Central memory CD8-positive, alpha-beta T cell (primary cell): ENCODE measurements at regions not wholly inside any gene's neighbourhood (a gene's known extent, or its start where the extent isn't known, plus 50 kb on each side); places are given as distances from the start of the nearest gene placed in this dataset.

Source experiments
- ATAC-seq: fragments of 150-1000 bp; cut with Tn5 transposase; replicated peaks from 2 replicates; pipeline ENCODE4 v1.10.0; 2022; ENCODE audit warnings: mild to moderate bottlenecking, moderate FRiP score, moderate number of reproducible peaks; ENCODE audit not compliant: poor library complexity, severe bottlenecking; ENCODE audit errors: extremely low read depth
- DNase-seq, 2 donors: peaks; one replicate each; pipeline ENCODE4 v3.0.0; 2021; ENCODE audit warnings: low spot score in 2 of 2
- H3K27ac Mint-ChIP-seq: one replicate; pipeline ENCODE4 v1.8.0; 2022; ENCODE audit warnings: low read depth, mild to moderate bottlenecking, moderate library complexity, mixed read lengths
- H3K27me3 Mint-ChIP-seq: one replicate; pipeline ENCODE4 v1.8.0; 2022; ENCODE audit warnings: mixed read lengths
- H3K36me3 Mint-ChIP-seq: one replicate; pipeline ENCODE4 v1.8.0; 2022; ENCODE audit warnings: mild to moderate bottlenecking, moderate library complexity, mixed read lengths; ENCODE audit not compliant: insufficient read depth
- H3K4me1 Mint-ChIP-seq: one replicate; pipeline ENCODE4 v1.8.0; 2022; ENCODE audit warnings: mixed read lengths
- H3K4me3 Mint-ChIP-seq: one replicate; pipeline ENCODE4 v1.8.0; 2022; ENCODE audit warnings: mild to moderate bottlenecking, moderate library complexity, mixed read lengths
- H3K9me3 Mint-ChIP-seq: one replicate; pipeline ENCODE4 v1.8.0; 2022; ENCODE audit warnings: mixed read lengths

GRCh38 chr3:182300266-182300665, 493.0 kb upstream of the ATP11B start:
- Mint-ChIP-seq H3K27me3 (no peaks in the 10 kb centered on the region), H3K27ac (no peak overlapping the region), H3K4me3 (no peak overlapping the region), H3K9me3 (peaks cover 24% of the 10 kb centered on the region), H3K4me1 (no peaks in the 10 kb centered on the region), H3K36me3 (no peaks in the 10 kb centered on the region)
- DNase-seq (no peak), ATAC-seq (no peak)

GRCh38 chr3:182303169-182303568, 490.1 kb upstream of the ATP11B start:
- H3K27ac Mint-ChIP-seq = no peak overlapping the region
- peaks cover 17% of the 10 kb centered on the region for H3K9me3 Mint-ChIP-seq
- no peaks in the 10 kb centered on the region for H3K4me1 Mint-ChIP-seq
- ATAC-seq (no peak), DNase-seq (no peak)
- H3K27me3 Mint-ChIP-seq = no peaks in the 10 kb centered on the region
- no peak overlapping the region for H3K4me3 Mint-ChIP-seq
- no peaks in the 10 kb centered on the region for H3K36me3 Mint-ChIP-seq

DNA sequence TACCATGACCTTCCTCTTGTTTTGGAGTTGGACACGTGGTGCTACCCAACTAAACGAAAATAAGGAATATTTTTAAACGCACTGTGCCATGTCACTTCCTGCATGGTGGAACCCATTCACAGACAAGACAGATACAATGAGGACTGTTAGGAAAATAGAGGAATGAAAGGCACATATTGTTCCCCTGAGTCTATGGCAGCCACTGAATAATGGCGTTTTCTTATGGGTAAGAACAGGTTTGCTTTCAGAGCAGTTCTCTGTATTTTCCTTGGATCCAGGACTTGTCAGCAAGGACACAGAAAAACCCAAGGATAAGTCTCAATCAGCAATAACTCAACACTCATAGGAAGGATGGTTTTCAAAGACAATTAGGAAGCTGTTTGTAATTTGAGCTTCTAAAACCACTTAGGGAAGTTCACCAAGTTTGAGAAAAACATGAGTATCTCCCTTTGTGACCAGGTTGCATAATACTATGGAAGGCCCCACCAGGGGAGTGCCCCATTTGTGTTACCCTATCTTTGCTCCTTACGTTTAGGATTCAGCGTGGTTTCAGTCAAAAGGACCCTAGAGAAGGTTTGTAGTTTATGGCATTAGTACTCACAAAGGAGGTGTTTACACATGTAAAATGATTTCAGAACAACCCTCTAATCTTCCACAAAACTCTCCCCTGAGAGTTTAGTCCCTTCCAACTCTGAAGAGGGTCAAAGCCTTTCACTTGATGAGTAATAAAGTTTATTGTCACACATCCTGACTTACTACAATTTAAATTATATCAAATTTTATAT, 487.2 kb upstream of the ATP11B start:
- DNase-seq (no peak), ATAC-seq (no peak)
- no peak overlapping the region for H3K27ac Mint-ChIP-seq

DNA sequence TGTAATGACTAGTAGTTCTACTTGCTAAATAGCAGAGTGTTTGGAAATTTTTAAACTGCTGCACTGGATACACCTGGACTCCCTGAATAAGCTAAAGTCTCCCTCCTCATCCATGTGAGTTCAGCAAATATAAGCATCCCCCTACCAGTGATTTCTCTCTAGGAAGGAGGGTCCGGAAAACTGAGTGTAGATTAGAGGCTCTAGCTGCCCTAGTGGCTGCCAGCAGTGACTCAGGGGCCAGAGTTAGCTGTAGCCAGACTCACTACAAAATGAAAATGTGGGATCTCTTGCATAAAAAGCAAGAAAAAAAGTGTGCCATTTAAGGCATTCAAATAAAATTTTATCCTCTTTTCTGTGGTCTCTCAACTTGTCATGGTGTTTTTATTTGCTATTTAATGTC, 485.0 kb upstream of the ATP11B start:
- no peak overlapping the region for H3K4me3 Mint-ChIP-seq
- no peak for ATAC-seq
- no peaks in the 10 kb centered on the region for H3K4me1 Mint-ChIP-seq
- no peaks in the 10 kb centered on the region for H3K27me3 Mint-ChIP-seq
- H3K9me3 Mint-ChIP-seq = peaks cover 12% of the 10 kb centered on the region
- peaks cover 1% of the 10 kb centered on the region for H3K36me3 Mint-ChIP-seq
- no peak for DNase-seq
- H3K27ac Mint-ChIP-seq = no peak overlapping the region

More for the DNA sequence above, 487.2 kb upstream of the ATP11B start:
- Mint-ChIP-seq H3K36me3 (no peaks in the 10 kb centered on the region), H3K9me3 (peaks cover 7% of the 10 kb centered on the region), H3K27me3 (no peaks in the 10 kb centered on the region), H3K4me3 (no peak overlapping the region), H3K4me1 (no peaks in the 10 kb centered on the region)

DNA sequence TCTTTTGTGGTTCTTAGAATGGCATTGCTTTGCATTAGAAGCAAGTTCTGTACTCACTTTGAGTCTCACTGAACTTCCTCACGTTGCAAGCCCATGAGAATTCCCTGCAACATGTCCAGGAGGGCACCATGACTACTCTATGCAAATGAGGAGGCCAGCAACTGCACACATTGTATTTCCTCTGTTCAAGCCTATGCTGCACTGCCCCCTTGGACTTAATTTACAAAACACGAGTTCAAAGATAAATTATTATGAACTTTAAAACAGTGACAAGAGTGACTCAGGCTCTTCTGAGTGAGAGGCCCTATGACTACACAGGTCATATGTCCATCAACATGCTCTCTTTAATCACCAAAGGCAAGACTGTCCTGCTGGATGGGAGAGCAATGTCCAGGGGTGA, 484.2 kb upstream of the ATP11B start:
- Mint-ChIP-seq H3K4me3 (no peak overlapping the region), H3K27ac (no peak overlapping the region), H3K4me1 (no peaks in the 10 kb centered on the region), H3K9me3 (peaks cover 13% of the 10 kb centered on the region), H3K36me3 (peaks cover 1% of the 10 kb centered on the region), H3K27me3 (no peaks in the 10 kb centered on the region)
- ATAC-seq = no peak
- DNase-seq = no peak

- H3K4me3 Mint-ChIP-seq = no peak overlapping the region
- peaks cover 29% of the 10 kb centered on the region for H3K9me3 Mint-ChIP-seq
- no peak for ATAC-seq
- DNase-seq = no peak
- H3K27me3 Mint-ChIP-seq = no peaks in the 10 kb centered on the region
- H3K36me3 Mint-ChIP-seq = peaks cover 1% of the 10 kb centered on the region
- H3K27ac Mint-ChIP-seq = no peak overlapping the region
- no peaks in the 10 kb centered on the region for H3K4me1 Mint-ChIP-seq
Observed at GRCh38 chr3:182315313-182315712, 478.0 kb upstream of the ATP11B start.

DNA sequence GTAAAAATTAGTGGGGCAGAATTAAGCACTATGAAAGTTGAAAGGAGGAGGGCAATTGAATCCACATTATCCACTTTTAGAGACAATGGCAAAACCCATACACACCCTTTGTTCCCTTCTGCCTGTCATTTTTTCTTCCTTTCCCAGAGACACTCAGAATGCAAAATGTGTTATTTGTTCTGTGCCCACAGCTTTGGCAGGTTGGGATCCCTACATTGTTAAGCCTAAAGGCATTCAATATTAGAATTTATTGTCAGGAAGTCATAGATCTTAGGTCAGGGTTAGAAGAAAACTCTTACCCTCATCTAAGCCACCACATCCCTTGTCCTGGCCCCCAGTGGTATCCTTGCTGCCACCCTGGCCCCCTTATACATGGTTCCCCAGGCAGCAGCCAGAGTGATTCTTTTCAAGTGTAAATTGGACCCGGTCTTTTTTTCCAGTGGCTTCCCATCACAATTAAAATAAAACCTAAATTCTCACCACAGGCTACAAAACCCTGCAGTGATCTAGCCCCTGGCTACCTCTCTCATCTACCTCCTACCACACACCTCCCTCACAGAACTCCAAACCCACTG, 470.1 kb upstream of the ATP11B start:
- Mint-ChIP-seq H3K4me3 (no peak overlapping the region), H3K27ac (no peak overlapping the region), H3K36me3 (no peaks in the 10 kb centered on the region), H3K9me3 (peaks cover 24% of the 10 kb centered on the region), H3K4me1 (no peaks in the 10 kb centered on the region), H3K27me3 (no peaks in the 10 kb centered on the region)
- no peak for ATAC-seq
- DNase-seq = no peak

- H3K36me3 Mint-ChIP-seq = no peaks in the 10 kb centered on the region
- DNase-seq (no peak), ATAC-seq (no peak)
- peaks cover 19% of the 10 kb centered on the region for H3K9me3 Mint-ChIP-seq
- H3K4me3 Mint-ChIP-seq = no peak overlapping the region
- H3K4me1 Mint-ChIP-seq = no peaks in the 10 kb centered on the region
- H3K27ac Mint-ChIP-seq = no peak overlapping the region
- no peaks in the 10 kb centered on the region for H3K27me3 Mint-ChIP-seq
Observed at GRCh38 chr3:182323898-182324297, 469.4 kb upstream of the ATP11B start.

- DNase-seq (no peak), ATAC-seq (no peak)
- Mint-ChIP-seq H3K4me3 (no peak overlapping the region), H3K4me1 (no peaks in the 10 kb centered on the region), H3K9me3 (peaks cover 8% of the 10 kb centered on the region), H3K36me3 (no peaks in the 10 kb centered on the region), H3K27ac (no peak overlapping the region), H3K27me3 (no peaks in the 10 kb centered on the region)
Observed at GRCh38 chr3:182325213-182325950, 467.9 kb upstream of the ATP11B start.

DNA sequence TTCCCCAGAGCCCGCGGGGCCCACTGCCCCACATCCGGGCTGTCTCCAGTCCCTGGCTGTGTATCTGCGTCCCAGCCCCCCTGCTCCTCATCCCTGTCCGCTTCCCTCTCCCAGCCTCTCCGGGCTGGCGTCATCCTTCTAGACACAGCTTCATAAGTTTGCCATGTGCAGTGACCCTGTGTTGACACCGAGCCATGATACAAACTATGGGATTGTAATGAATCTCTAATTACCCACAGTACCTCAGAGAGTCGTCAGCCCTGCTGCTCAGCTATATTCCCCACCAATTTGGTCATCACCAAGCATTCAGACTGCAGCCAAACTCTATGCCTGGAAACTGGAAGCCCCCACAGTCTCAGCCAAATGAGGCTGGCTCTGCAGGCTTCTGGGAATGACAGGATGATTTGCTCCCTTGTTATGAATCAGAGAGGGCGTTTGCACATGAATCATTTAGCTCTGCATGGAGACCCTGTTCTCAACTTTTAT, 466.1 kb upstream of the ATP11B start:
- ATAC-seq = no peak
- no peak overlapping the region for H3K27ac Mint-ChIP-seq

GRCh38 chr3:182330646-182331045, 462.7 kb upstream of the ATP11B start:
- no peak for ATAC-seq
- DNase-seq = no peak
- Mint-ChIP-seq H3K27ac (no peak overlapping the region), H3K4me3 (no peak overlapping the region), H3K36me3 (no peaks in the 10 kb centered on the region), H3K4me1 (no peaks in the 10 kb centered on the region), H3K27me3 (no peaks in the 10 kb centered on the region), H3K9me3 (peaks cover 7% of the 10 kb centered on the region)

More for the DNA sequence above, 466.1 kb upstream of the ATP11B start:
- H3K27me3 Mint-ChIP-seq = no peaks in the 10 kb centered on the region
- H3K4me1 Mint-ChIP-seq = no peaks in the 10 kb centered on the region
- no peak for DNase-seq
- H3K4me3 Mint-ChIP-seq = no peak overlapping the region
- peaks cover 6% of the 10 kb centered on the region for H3K9me3 Mint-ChIP-seq
- H3K36me3 Mint-ChIP-seq = no peaks in the 10 kb centered on the region

GRCh38 chr3:182331341-182331740, 462.0 kb upstream of the ATP11B start:
- ATAC-seq = no peak
- DNase-seq = no peak
- no peaks in the 10 kb centered on the region for H3K36me3 Mint-ChIP-seq

DNA sequence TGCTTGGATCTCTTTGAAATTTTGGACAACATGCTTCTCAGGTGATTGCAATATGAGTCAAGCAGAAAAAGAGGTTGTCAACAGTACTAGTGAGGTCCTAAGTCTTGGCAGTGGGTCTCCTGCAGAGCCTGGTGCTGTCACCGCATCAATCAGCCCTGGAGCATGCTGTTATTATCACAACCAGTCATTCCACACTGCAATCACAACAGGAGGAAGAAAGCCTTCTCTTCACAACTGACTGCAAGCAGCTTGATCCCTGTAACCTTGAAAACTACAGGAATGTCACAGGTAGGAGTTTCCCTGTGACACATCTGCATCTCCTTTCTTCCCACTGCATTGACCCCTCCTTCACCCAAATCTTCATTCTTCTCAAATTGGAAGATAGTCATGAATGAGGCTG, 451.1 kb upstream of the ATP11B start:
- ATAC-seq (no peak), DNase-seq (no peak)
- Mint-ChIP-seq H3K36me3 (no peaks in the 10 kb centered on the region), H3K9me3 (peaks cover 6% of the 10 kb centered on the region), H3K27ac (no peak overlapping the region), H3K4me3 (no peak overlapping the region), H3K4me1 (no peaks in the 10 kb centered on the region), H3K27me3 (no peaks in the 10 kb centered on the region)

More at GRCh38 chr3:182331341-182331740, 462.0 kb upstream of the ATP11B start:
- Mint-ChIP-seq H3K9me3 (peaks cover 7% of the 10 kb centered on the region), H3K4me3 (no peak overlapping the region), H3K27me3 (no peaks in the 10 kb centered on the region), H3K27ac (no peak overlapping the region), H3K4me1 (no peaks in the 10 kb centered on the region)
